IMR-90 (cell line): ENCODE measurements at regions not wholly inside any gene's neighbourhood (a gene's known extent, or its start where the extent isn't known, plus 50 kb on each side); places are given as distances from the start of the nearest gene placed in this dataset.

Source experiments
- ATAC-seq: fragments of 200-7000 bp; cut with Tn5 transposase; 2 replicates; pipeline ENCODE4 v1.9.1; 2020; ENCODE audit warnings: low read depth, mild to moderate bottlenecking, moderate library complexity
- BruUV-seq: library from RNA; stranded (reverse); fragments of 400-500 nt; replicated peaks from 2 replicates; lab custom pipeline; 2021; lab: Mats Ljungman, UMichigan
- CTCF ChIA-PET: fragments of 300-600 bp; formaldehyde crosslinking; extraction: SDS; loops from one replicate; lab custom pipeline; 2021; ENCODE audit warnings: antibody characterized with exemption; lab: Yijun Ruan, JAX
- POLR2A ChIA-PET: fragments of 300-600 bp; sonication (Branson Sonifier 250); formaldehyde crosslinking; loops from one replicate; lab custom pipeline; 2022; ENCODE audit warnings: antibody characterized with exemption; ENCODE audit not compliant: unreplicated experiment; lab: Charles Lee
- DNase-seq: peaks from one replicate; pipeline ENCODE4 v3.0.0; 2013
- H2AFZ ChIP-seq: replicated peaks from 2 replicates; pipeline ENCODE3; 2013; ENCODE audit warnings: low read length, mild to moderate bottlenecking; ENCODE audit not compliant: poor library complexity
- H2AK5ac ChIP-seq: 2 replicates; pipeline ENCODE4 v1.6.1; 2013; ENCODE audit warnings: low read depth, low read length, inconsistent platforms
- H2AK9ac ChIP-seq: replicated peaks from 2 replicates; pipeline ENCODE3; 2013; ENCODE audit warnings: mild to moderate bottlenecking, low read depth, low read length, moderate library complexity; ENCODE audit not compliant: poor library complexity
- H2BK120ac ChIP-seq: 2 replicates; pipeline ENCODE4 v1.6.1; 2013; ENCODE audit warnings: low read depth, low read length, inconsistent platforms
- H2BK15ac ChIP-seq: 3 replicates; pipeline ENCODE4 v1.6.1; 2013; ENCODE audit warnings: low read depth, low read length, inconsistent platforms
- H2BK20ac ChIP-seq: 2 replicates; pipeline ENCODE4 v1.6.1; 2013; ENCODE audit warnings: low read depth, mild to moderate bottlenecking, inconsistent platforms, low read length, moderate library complexity
- H2BK5ac ChIP-seq: 2 replicates; pipeline ENCODE4 v1.6.1; 2013; ENCODE audit warnings: mild to moderate bottlenecking, low read depth, low read length, inconsistent platforms; ENCODE audit not compliant: poor library complexity, severe bottlenecking
- H3K14ac ChIP-seq: replicated peaks from 2 replicates; pipeline ENCODE4 v1.6.1; 2013; ENCODE audit warnings: low read depth, low read length, inconsistent platforms
- H3K18ac ChIP-seq: 2 replicates; pipeline ENCODE4 v1.6.1; 2013; ENCODE audit warnings: low read depth, low read length, control low read depth
- H3K23ac ChIP-seq: 2 replicates; pipeline ENCODE4 v1.6.1; 2013; ENCODE audit warnings: low read depth, low read length, inconsistent platforms
- H3K27ac ChIP-seq: 2 replicates; pipeline ENCODE4 v1.5.1; 2013; ENCODE audit warnings: mild to moderate bottlenecking, control low read depth, low read length; ENCODE audit not compliant: insufficient read depth
- H3K27me3 ChIP-seq: 2 replicates; pipeline ENCODE4 v1.6.1; 2013; ENCODE audit warnings: low read length; ENCODE audit not compliant: control insufficient read depth, insufficient read depth
- H3K36me3 ChIP-seq: 2 replicates; pipeline ENCODE4 v1.6.1; 2013; ENCODE audit warnings: low read length, mixed read lengths; ENCODE audit not compliant: control insufficient read depth, insufficient read depth
- H3K4ac ChIP-seq: 2 replicates; pipeline ENCODE4 v1.6.1; 2013; ENCODE audit warnings: low read depth, low read length, inconsistent platforms
- H3K4me1 ChIP-seq: 2 replicates; pipeline ENCODE4 v1.6.1; 2013; ENCODE audit warnings: low read length, mixed read lengths; ENCODE audit not compliant: control insufficient read depth, insufficient read depth
- H3K4me2 ChIP-seq: 2 replicates; pipeline ENCODE4 v1.6.1; 2013; ENCODE audit warnings: low read depth, mild to moderate bottlenecking, control low read depth, low read length, moderate library complexity
- H3K4me3 ChIP-seq: 2 replicates; pipeline ENCODE4 v1.5.1; 2013; ENCODE audit warnings: low read depth, mild to moderate bottlenecking, control low read depth, low read length, moderate library complexity; ENCODE audit not compliant: insufficient read depth
- H3K56ac ChIP-seq: 2 replicates; pipeline ENCODE4 v1.6.1; 2013; ENCODE audit warnings: low read length, inconsistent platforms; ENCODE audit not compliant: insufficient read depth; ENCODE audit errors: extremely low read depth
- H3K79me1 ChIP-seq, 2 experiments: 2 replicates each; pipeline ENCODE4 v1.6.1; 2013; ENCODE audit warnings: low read length in 2 of 2, inconsistent platforms in 1 of 2, low read depth in 1 of 2
- H3K9ac ChIP-seq: 2 replicates; pipeline ENCODE4 v1.6.1; 2013; ENCODE audit warnings: low read depth, low read length, control low read depth
- H3K9me1 ChIP-seq: 2 replicates; pipeline ENCODE4 v1.6.1; 2013; ENCODE audit warnings: low read length, inconsistent platforms; ENCODE audit not compliant: insufficient read depth
- H3K9me3 ChIP-seq: 2 replicates; pipeline ENCODE4 v1.6.1; 2013; ENCODE audit warnings: low read length; ENCODE audit not compliant: control insufficient read depth, insufficient read depth
- H4K20me1 ChIP-seq: 2 replicates; pipeline ENCODE4 v1.6.1; 2013; ENCODE audit warnings: low read length, inconsistent platforms; ENCODE audit not compliant: insufficient read depth
- H4K5ac ChIP-seq: 2 replicates; pipeline ENCODE4 v1.6.1; 2013; ENCODE audit warnings: mild to moderate bottlenecking, low read depth, low read length, control low read depth
- H4K8ac ChIP-seq, 2 experiments: 2 replicates each; pipeline ENCODE4 v1.6.1; 2013; ENCODE audit warnings: low read depth in 2 of 2, low read length in 2 of 2, control low read depth in 1 of 2, inconsistent platforms in 1 of 2
- H4K91ac ChIP-seq: 2 replicates; pipeline ENCODE4 v1.6.1; 2013; ENCODE audit warnings: low read depth, low read length, inconsistent platforms; ENCODE audit not compliant: insufficient read depth
- BHLHE40 ChIP-seq: fragments of 150-350 bp; IDR thresholded peaks from 2 replicates; pipeline ENCODE4 v1.6.1; 2016; ENCODE audit warnings: mild to moderate bottlenecking, low read depth, low read length
- ELK1 ChIP-seq: fragments of 150-350 bp; IDR thresholded peaks from 2 replicates; pipeline ENCODE4 v1.6.1; 2016; ENCODE audit warnings: low read depth, mild to moderate bottlenecking, low read length, moderate library complexity, borderline replicate concordance
- MAZ ChIP-seq: IDR thresholded peaks from 2 replicates; pipeline ENCODE4 v1.6.1; 2012; ENCODE audit warnings: low read depth, mild to moderate bottlenecking, low read length, improper control_type of control experiment, moderate library complexity, borderline replicate concordance
- NFE2L2 ChIP-seq: fragments of 150-350 bp; IDR thresholded peaks from 2 replicates; pipeline ENCODE4 v1.6.1; 2016; ENCODE audit warnings: low read depth, mild to moderate bottlenecking, low read length
- POLR2A ChIP-seq: IDR thresholded peaks from 2 replicates; pipeline ENCODE4 v1.6.1; 2012; ENCODE audit warnings: mild to moderate bottlenecking, low read depth, low read length
- RFX5 ChIP-seq: IDR thresholded peaks from 2 replicates; pipeline ENCODE4 v1.8.0; 2012; ENCODE audit warnings: low read depth, mild to moderate bottlenecking, low read length, moderate library complexity
- WGBS, 2 experiments: methylation state at CpG; one replicate each; pipeline versions ENCODE4 v1.1.5 to v1.1.7; 2013; ENCODE audit warnings: missing lambda C conversion rate in 2 of 2; ENCODE audit not compliant: insufficient read length in 1 of 2; ENCODE audit errors: extremely low coverage in 2 of 2; 5-methylcytosine and 5-hydroxymethylcytosine counted together
- dilution Hi-C: fragments of 300-500 bp; cut with HindIII; formaldehyde crosslinking; loops from one replicate; pipeline ENCODE4 v1.14.3; 2018; ENCODE audit warnings: low sequenced_read_pairs; ENCODE audit not compliant: unreplicated experiment
- in situ Hi-C: fragments of 300-500 bp; cut with MboI; formaldehyde crosslinking; loops from 3 replicates; pipeline ENCODE4 v1.14.3; 2019; ENCODE audit warnings: low sequenced_read_pairs, inconsistent platforms, mixed read lengths
- intact Hi-C: fragments of 100-400 bp; cut with micrococcal nuclease; formaldehyde crosslinking; loops from 2 replicates; pipeline ENCODE4 v1.10.0; 2022

- no peak overlapping the region for H3K4me3 ChIP-seq
- H3K4me1 ChIP-seq: peaks cover 2% of the 10 kb centered on the region; the same call in 1 of the 2 replicates
- no peak overlapping the region for H3K18ac ChIP-seq
- no peak overlapping the region for H4K91ac ChIP-seq
- H3K79me1 ChIP-seq: no peaks in the 10 kb centered on the region
- H4K8ac ChIP-seq: no peak overlapping the region
- no peaks in the 10 kb centered on the region for H3K27me3 ChIP-seq
- no peak overlapping the region for H2BK20ac ChIP-seq
- H3K4ac ChIP-seq: no peak overlapping the region
- POLR2A ChIA-PET: no interaction called here
- no peaks in the 10 kb centered on the region for H3K36me3 ChIP-seq
- no peak overlapping the region for H3K23ac ChIP-seq
- H2AK9ac ChIP-seq: no peak overlapping the region
- no peak overlapping the region for H2AK5ac ChIP-seq
- no peak for DNase-seq
- no peak overlapping the region for H3K27ac ChIP-seq
- peaks cover 7% of the 10 kb centered on the region for H4K20me1 ChIP-seq
- no peak overlapping the region for H4K5ac ChIP-seq
- H3K9ac ChIP-seq: no peak overlapping the region
- no peak overlapping the region for H2BK120ac ChIP-seq
- 88% methylated on average over 2 of the region's 4 CpGs; no CpG with 5 or more reads in 1 of the 2 experiments for WGBS, 2 experiments
- no peak for ATAC-seq
- no peak overlapping the region for H3K56ac ChIP-seq
- no peak overlapping the region for H2AFZ ChIP-seq
- no peak overlapping the region for H3K14ac ChIP-seq
- peak overlapping the region; percentile 51 for H2BK5ac ChIP-seq
- no TSS peak for BruUV-seq
- dilution Hi-C loops: no loop called here
- no peak overlapping the region for H2BK15ac ChIP-seq
- in situ Hi-C loops: no loop called here
- intact Hi-C loops: no loop called here
- H3K4me2 ChIP-seq: no peak overlapping the region
- H3K9me3 ChIP-seq: no peaks in the 10 kb centered on the region; the same call in 1 of the 2 replicates
- CTCF ChIA-PET: no interaction called here
- TF ChIP-seq RFX5: no peak
- no peak for TF ChIP-seq MAZ
- TF ChIP-seq ELK1: no peak
- no peak for TF ChIP-seq POLR2A
- no peak for TF ChIP-seq NFE2L2
- no peak for TF ChIP-seq BHLHE40
- H3K9me1 ChIP-seq: no peaks in the 10 kb centered on the region
Observed at GRCh38 chr11:70702040-70702648, 303.8 kb downstream of the CTTN start.
